Posterior cingulate gyrus (tissue), 11 donors: ENCODE measurements at regions not wholly inside any gene's neighbourhood (a gene's known extent, or its start where the extent isn't known, plus 50 kb on each side); places are given as distances from the start of the nearest gene placed in this dataset.
"Not testable (repeated sequence)": the region's sequence is repeated elsewhere in the genome, so short reads cannot be mapped to it uniquely, and the experiment has no call there.

Source experiments
- DNase-seq, 10 donors: peaks; one replicate each; pipeline versions ENCODE4 v3.0.0 to v3.0.0-alpha.2; 2020 to 2021; ENCODE audit warnings: mixed read lengths in 3 of 10
- intact Hi-C: fragments of 100-400 bp; cut with DNase I; formaldehyde crosslinking; loops from one replicate; pipeline ENCODE4 v1.15.1; 2023

- intact Hi-C loops = no loop called here
- DNase-seq = peak in 1 of 10 donors; percentile 19
Observed at GRCh38 chr17:27199948-27200347, 94.0 kb upstream of the WSB1 start.

GRCh38 chr17:27200476-27200875 lies 93.4 kb upstream of the WSB1 start:
- no peak for DNase-seq
- intact Hi-C loops = no loop called here

GRCh38 chr17:27203241-27203640 lies 90.7 kb upstream of the WSB1 start:
- no peak for DNase-seq
- intact Hi-C loops = no loop called here

- intact Hi-C loops = no loop called here
- DNase-seq = no peak
Observed at GRCh38 chr17:27206447-27206846, 87.5 kb upstream of the WSB1 start.

- intact Hi-C loops = no loop called here
- DNase-seq = no peak
Observed at GRCh38 chr17:27207073-27207513, 86.8 kb upstream of the WSB1 start.

- DNase-seq, intact Hi-C loops: not testable (repeated sequence)
Observed at GRCh38 chr17:27208370-27208769, 85.5 kb upstream of the WSB1 start.

GRCh38 chr17:27209316-27209715 lies 84.6 kb upstream of the WSB1 start:
- intact Hi-C loops = no loop called here
- no peak for DNase-seq

GRCh38 chr17:27210809-27211208 lies 83.1 kb upstream of the WSB1 start:
- DNase-seq, intact Hi-C loops: not testable (repeated sequence)

- no peak for DNase-seq
- intact Hi-C loops = no loop called here
Observed at GRCh38 chr17:27216836-27217235, 77.1 kb upstream of the WSB1 start.

- no peak for DNase-seq
- intact Hi-C loops = no loop called here
Observed at GRCh38 chr17:27217631-27218030, 76.3 kb upstream of the WSB1 start.

GRCh38 chr17:27218041-27218440 lies 75.9 kb upstream of the WSB1 start:
- intact Hi-C loops = no loop called here
- no peak for DNase-seq

GRCh38 chr17:27218719-27219488 lies 75.0 kb upstream of the WSB1 start:
- DNase-seq = no peak
- intact Hi-C loops = no loop called here

- intact Hi-C loops = no loop called here
Observed at GRCh38 chr17:27222515-27222914, 71.4 kb upstream of the WSB1 start.

GRCh38 chr17:27224526-27225315 lies 69.2 kb upstream of the WSB1 start:
- intact Hi-C loops = no loop called here

More at GRCh38 chr17:27222515-27222914, 71.4 kb upstream of the WSB1 start:
- DNase-seq = no peak

GRCh38 chr17:27226611-27227230 lies 67.2 kb upstream of the WSB1 start:
- intact Hi-C loops = no loop called here
- DNase-seq = no peak

More at GRCh38 chr17:27224526-27225315, 69.2 kb upstream of the WSB1 start:
- DNase-seq = no peak

GRCh38 chr17:27230996-27231395 lies 62.9 kb upstream of the WSB1 start:
- intact Hi-C loops = no loop called here
- DNase-seq = no peak

- intact Hi-C loops = no loop called here
- DNase-seq = no peak
Observed at GRCh38 chr17:27232328-27232727, 61.6 kb upstream of the WSB1 start.

GRCh38 chr17:27233059-27233458 lies 60.9 kb upstream of the WSB1 start:
- DNase-seq = no peak
- intact Hi-C loops = no loop called here

GRCh38 chr17:27233776-27234175 lies 60.1 kb upstream of the WSB1 start:
- intact Hi-C loops = no loop called here
- no peak for DNase-seq

- intact Hi-C loops = loop anchor here (2.0 to 5.0 kb wide), 3 partner anchors 96 to 415 kb away; no protein-coding TSS in a partner anchor
- DNase-seq = peak in 6 of 10 donors; percentile 50 to 89 (median 78)
Observed at GRCh38 chr17:27236717-27237315, 57.1 kb upstream of the WSB1 start.

- intact Hi-C loops = loop anchor here (2.0 to 5.0 kb wide), 3 partner anchors 95 to 414 kb away; no protein-coding TSS in a partner anchor
- no peak for DNase-seq
Observed at GRCh38 chr17:27237890-27238289, 56.0 kb upstream of the WSB1 start.
